GM13976 (cell line): ENCODE measurements at regions not wholly inside any gene's neighbourhood (a gene's known extent, or its start where the extent isn't known, plus 50 kb on each side); places are given as distances from the start of the nearest gene placed in this dataset.

Experiments
- DNase-seq: peaks from one replicate; pipeline ENCODE4 v3.0.0; 2012; ENCODE audit warnings: low spot score
- in situ Hi-C: fragments of 300-500 bp; cut with MboI; formaldehyde crosslinking; loops from one replicate; pipeline ENCODE4 v1.12.0; 2022; ENCODE audit warnings: low sequenced_read_pairs, mixed read lengths, inconsistent platforms; ENCODE audit not compliant: unreplicated experiment
- TF ChIP-seq, protein P1 (sequence below): IDR thresholded peaks from 2 replicates; pipeline ENCODE4 v1.5.1; 2012; ENCODE audit warnings: borderline replicate concordance, mild to moderate bottlenecking; ENCODE audit not compliant: insufficient read depth; ENCODE audit errors: extremely low read depth, missing control alignments, control extremely low read depth

DNA sequence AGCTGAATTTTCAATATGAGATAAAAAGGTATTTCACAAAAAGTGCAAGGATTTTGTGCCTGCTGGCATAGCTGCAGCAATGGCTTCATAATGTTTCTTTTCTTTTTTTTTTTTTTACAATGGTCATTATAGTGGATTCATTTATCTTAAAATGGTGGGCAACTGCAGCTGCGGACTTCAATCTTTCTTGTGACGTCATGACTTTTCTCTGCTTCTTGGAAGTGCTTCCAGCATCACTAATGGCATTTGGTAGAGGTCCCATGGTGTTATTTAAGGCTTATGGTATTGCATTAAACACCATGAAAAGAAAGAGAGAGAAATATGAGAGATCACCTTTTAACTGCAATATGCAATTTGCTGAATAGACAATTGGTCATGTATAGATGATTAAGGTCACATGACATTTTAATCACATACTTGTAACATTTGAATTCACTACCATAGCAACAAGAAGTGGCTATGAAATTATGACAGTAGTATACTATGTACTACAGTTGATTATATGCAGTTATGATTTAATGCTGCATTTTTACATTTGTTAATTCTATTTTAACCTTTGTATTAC lies 684.0 kb upstream of the AADAT start:
- in situ Hi-C loops: no loop called here
- DNase-seq: no peak
- TF ChIP-seq, protein P1, sequence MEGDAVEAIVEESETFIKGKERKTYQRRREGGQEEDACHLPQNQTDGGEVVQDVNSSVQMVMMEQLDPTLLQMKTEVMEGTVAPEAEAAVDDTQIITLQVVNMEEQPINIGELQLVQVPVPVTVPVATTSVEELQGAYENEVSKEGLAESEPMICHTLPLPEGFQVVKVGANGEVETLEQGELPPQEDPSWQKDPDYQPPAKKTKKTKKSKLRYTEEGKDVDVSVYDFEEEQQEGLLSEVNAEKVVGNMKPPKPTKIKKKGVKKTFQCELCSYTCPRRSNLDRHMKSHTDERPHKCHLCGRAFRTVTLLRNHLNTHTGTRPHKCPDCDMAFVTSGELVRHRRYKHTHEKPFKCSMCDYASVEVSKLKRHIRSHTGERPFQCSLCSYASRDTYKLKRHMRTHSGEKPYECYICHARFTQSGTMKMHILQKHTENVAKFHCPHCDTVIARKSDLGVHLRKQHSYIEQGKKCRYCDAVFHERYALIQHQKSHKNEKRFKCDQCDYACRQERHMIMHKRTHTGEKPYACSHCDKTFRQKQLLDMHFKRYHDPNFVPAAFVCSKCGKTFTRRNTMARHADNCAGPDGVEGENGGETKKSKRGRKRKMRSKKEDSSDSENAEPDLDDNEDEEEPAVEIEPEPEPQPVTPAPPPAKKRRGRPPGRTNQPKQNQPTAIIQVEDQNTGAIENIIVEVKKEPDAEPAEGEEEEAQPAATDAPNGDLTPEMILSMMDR: no peak

DNA sequence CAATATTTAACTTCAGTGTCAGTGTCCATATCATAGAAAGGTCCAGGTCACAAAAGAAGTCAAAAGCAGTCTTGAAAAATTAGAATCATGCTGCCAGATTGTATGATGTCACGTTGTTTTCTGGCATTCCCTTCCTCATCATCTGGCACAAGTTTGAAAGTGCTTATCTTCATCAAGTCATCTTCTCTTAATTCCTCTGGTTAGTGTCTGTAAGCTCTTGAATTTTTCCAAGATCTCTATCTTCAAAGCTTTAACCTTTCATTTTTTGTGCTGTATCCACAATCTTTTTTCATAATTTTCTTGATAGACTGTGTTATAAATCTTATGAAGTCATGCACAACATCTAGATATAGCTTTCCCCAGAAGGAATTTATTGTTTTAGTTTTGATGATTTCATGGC lies 682.7 kb upstream of the AADAT start:
- in situ Hi-C loops: no loop called here
- TF ChIP-seq, protein P1: no peak
- no peak for DNase-seq

DNA sequence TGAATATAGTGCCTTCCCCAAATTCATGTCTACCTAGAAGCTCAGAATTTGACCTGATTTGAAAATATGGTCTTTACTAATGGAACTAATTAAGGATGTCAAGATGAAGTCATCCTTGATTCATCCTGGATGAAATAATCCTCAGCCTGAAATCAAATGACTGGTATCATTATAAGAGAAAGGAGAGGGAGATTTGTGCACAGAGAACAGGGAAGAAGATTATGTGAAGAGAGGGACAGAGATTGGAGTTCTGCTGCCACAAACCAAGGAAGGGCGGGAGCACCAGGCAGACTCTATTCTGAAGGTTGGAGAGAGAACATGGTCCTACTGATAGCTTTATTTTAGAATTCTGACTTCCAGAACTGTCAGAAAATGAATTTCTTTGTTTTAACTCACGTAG lies 680.9 kb upstream of the AADAT start:
- no peak for DNase-seq
- TF ChIP-seq, protein P1: no peak
- in situ Hi-C loops: no loop called here

DNA sequence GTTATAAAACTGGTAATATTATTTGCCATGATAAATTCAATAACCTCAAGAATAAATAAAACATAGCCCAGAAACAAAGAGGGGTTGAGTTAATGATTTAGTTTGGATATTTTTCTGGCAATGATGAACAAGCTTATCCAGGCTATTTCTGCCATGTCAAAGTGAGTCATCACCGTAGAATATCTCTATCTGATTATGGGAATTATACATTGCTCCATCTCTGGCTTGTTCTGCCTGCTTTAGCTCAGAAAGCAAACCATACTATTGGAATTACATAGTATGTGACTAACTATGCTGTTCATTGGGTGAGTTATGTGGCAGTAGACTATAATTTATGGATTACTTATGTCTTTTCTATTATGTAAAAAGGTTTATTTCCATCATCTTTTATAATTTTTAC lies 680.1 kb upstream of the AADAT start:
- TF ChIP-seq, protein P1: no peak
- DNase-seq: no peak
- in situ Hi-C loops: no loop called here

DNA sequence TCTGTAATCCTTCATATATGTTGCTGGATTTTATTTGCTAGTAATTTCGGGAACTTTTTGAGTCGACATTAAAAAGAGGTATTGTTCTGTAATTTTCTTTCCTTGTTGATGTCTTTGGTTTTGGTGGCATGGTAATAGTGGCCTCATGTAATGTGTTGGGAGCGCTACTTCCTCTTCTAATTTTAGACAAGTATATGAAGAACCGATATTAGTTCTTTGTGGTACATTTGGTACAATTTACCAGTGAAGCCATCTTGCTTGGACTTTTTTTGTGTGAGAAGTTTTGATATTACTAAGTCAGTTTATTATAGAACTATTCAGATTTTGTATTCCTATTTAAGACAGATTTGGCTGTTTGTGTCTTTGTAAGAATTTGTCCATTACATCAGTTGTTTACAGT lies 669.2 kb upstream of the AADAT start:
- TF ChIP-seq, protein P1: no peak
- DNase-seq: no peak
- in situ Hi-C loops: no loop called here

DNA sequence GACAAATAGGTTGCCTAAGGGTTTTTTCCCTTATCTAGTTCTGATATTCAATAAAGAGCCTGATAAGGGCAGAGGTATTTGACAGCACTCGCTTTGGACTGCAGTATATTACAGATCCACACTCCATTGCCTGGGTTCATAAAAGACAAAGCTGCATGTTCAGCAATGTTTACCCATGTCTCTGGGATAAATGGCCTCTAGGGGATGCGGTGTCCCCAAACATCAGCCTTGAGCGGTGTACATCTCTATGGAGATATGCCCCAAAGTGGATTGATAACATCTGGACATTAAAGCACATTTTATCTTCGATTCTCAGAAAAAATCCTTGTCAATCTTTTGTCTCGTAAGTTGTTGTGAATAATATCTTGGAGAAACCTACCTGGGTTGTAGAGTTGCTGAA lies 660.8 kb upstream of the AADAT start:
- TF ChIP-seq, protein P1: no peak
- no peak for DNase-seq
- in situ Hi-C loops: no loop called here

DNA sequence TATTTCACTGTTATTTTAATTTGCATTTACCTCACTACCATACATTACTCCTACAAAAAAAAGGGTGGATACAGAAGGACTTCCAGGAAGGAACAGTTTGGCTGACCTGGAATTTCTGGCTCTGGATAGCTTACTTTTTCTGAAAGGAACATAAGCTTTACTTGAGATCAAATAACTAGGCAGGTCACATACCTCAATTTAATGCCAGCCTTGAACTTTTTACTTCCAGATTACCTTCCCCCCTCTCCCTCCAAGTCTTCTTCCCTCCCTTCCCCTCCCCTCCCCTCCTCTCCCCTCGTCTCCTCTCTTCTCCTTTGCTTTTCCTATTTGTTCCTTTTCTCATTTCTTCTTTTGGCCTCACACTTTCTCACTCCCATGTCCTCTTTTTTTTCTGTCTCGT lies 659.2 kb upstream of the AADAT start:
- DNase-seq: no peak
- TF ChIP-seq, protein P1: no peak
- in situ Hi-C loops: no loop called here
